Neural cell (in vitro differentiated cells): ENCODE measurements at regions not wholly inside any gene's neighbourhood (a gene's known extent, or its start where the extent isn't known, plus 50 kb on each side); places are given as distances from the start of the nearest gene placed in this dataset.

ENCODE experiments used
- H2AFZ ChIP-seq: fragments of 200-600, 300-800 bp; sonication (generic), shearing (Covaris generic); 2 replicates; pipeline ENCODE4 v1.6.0; 2014; ENCODE audit warnings: low read depth, mild to moderate bottlenecking, antibody characterized with exemption, low read length, moderate library complexity
- H3F3A ChIP-seq: fragments of 200-600 bp; shearing (Covaris generic); 2 replicates; pipeline ENCODE4 v1.6.1; 2016; ENCODE audit warnings: mild to moderate bottlenecking, moderate library complexity, mixed read lengths, antibody characterized with exemption, low read length; ENCODE audit not compliant: insufficient read depth, poor library complexity, severe bottlenecking
- H3K27ac ChIP-seq: fragments of 200-600, 300-800 bp; sonication (generic), shearing (Covaris generic); 2 replicates; pipeline ENCODE4 v1.5.1; 2014; ENCODE audit warnings: mild to moderate bottlenecking, low read length, moderate library complexity
- H3K27me3 ChIP-seq: fragments of 300-800, 200-600 bp; sonication (generic), shearing (Covaris generic); 2 replicates; pipeline ENCODE4 v1.6.0; 2014; ENCODE audit warnings: mild to moderate bottlenecking, low read depth, low read length, moderate library complexity; ENCODE audit not compliant: insufficient read depth
- H3K36me3 ChIP-seq: fragments of 300-800, 200-600 bp; sonication (generic), shearing (Covaris generic); 2 replicates; pipeline ENCODE4 v1.5.1; 2014; ENCODE audit warnings: mild to moderate bottlenecking, antibody characterized with exemption, low read length, moderate library complexity; ENCODE audit not compliant: insufficient read depth
- H3K4me2 ChIP-seq: fragments of 300-800, 200-600 bp; sonication (generic), shearing (Covaris generic); 2 replicates; pipeline ENCODE4 v1.6.0; 2014; ENCODE audit warnings: mild to moderate bottlenecking, low read length
- H3K4me3 ChIP-seq: fragments of 300-800, 200-600 bp; sonication (generic), shearing (Covaris generic); 2 replicates; pipeline ENCODE4 v1.5.1; 2014; ENCODE audit warnings: mild to moderate bottlenecking, low read length, moderate library complexity
- H3K79me2 ChIP-seq: fragments of 200-600 bp; shearing (Covaris generic); replicated peaks from 2 replicates; pipeline ENCODE4 v1.6.0; 2014; ENCODE audit warnings: mild to moderate bottlenecking, low read length, moderate library complexity; ENCODE audit not compliant: insufficient read depth
- H3K9ac ChIP-seq: fragments of 300-800, 200-600 bp; sonication (generic), shearing (Covaris generic); 2 replicates; pipeline ENCODE4 v1.6.1; 2016; ENCODE audit warnings: mild to moderate bottlenecking, low read length, mixed read lengths
- H3K9me2 ChIP-seq: fragments of 200-600 bp; shearing (Covaris generic); 2 replicates; pipeline ENCODE4 v1.6.1; 2016; ENCODE audit warnings: mild to moderate bottlenecking, low read length, mixed read lengths; ENCODE audit not compliant: insufficient read depth
- H3K9me3 ChIP-seq: fragments of 200-600, 300-800 bp; sonication (generic), shearing (Covaris generic); 2 replicates; pipeline ENCODE4 v1.6.1; 2016; ENCODE audit warnings: mild to moderate bottlenecking, mixed run types, low read length, moderate library complexity, mixed read lengths
- H4K20me1 ChIP-seq: fragments of 200-600 bp; shearing (Covaris generic); 2 replicates; pipeline ENCODE4 v1.6.1; 2016; ENCODE audit warnings: mild to moderate bottlenecking, mixed run types; ENCODE audit not compliant: insufficient read depth
- CTCF ChIP-seq: fragments of 450-650 bp; IDR thresholded peaks from 2 replicates; pipeline ENCODE4 v1.5.1; 2014; ENCODE audit warnings: antibody characterized with exemption, mild to moderate bottlenecking, moderate library complexity; ENCODE audit not compliant: poor library complexity, severe bottlenecking
- EP300 ChIP-seq: fragments of 450-650 bp; conservative IDR thresholded peaks from 2 replicates; pipeline ENCODE4 v1.6.1; 2014; ENCODE audit warnings: antibody characterized with exemption, mild to moderate bottlenecking, moderate library complexity; ENCODE audit not compliant: poor library complexity, severe bottlenecking
- EZH2 ChIP-seq: fragments of 200-600, 300-800 bp; shearing (Covaris generic), sonication (generic); IDR thresholded peaks from 2 replicates; pipeline ENCODE4 v1.6.1; 2014; ENCODE audit warnings: antibody characterized with exemption, low read length, borderline replicate concordance, mild to moderate bottlenecking; ENCODE audit not compliant: insufficient read depth, poor library complexity, severe bottlenecking
- MXI1 ChIP-seq: fragments of 450-650 bp; conservative IDR thresholded peaks from 2 replicates; pipeline ENCODE4 v1.6.1; 2014; ENCODE audit warnings: antibody characterized with exemption, mild to moderate bottlenecking; ENCODE audit not compliant: poor library complexity, severe bottlenecking
- POLR2AphosphoS5 ChIP-seq: IDR thresholded peaks from 2 replicates; pipeline ENCODE4 v1.6.1; 2012
- RAD21 ChIP-seq: fragments of 450-650 bp; conservative IDR thresholded peaks from 2 replicates; pipeline ENCODE4 v1.6.1; 2014; ENCODE audit warnings: antibody characterized with exemption, mild to moderate bottlenecking, moderate library complexity
- SMC3 ChIP-seq: fragments of 450-650 bp; conservative IDR thresholded peaks from 2 replicates; pipeline ENCODE4 v1.6.1; 2014; ENCODE audit warnings: antibody characterized with exemption, mild to moderate bottlenecking, moderate library complexity; ENCODE audit not compliant: poor library complexity
- TAF1 ChIP-seq: IDR thresholded peaks from 2 replicates; pipeline ENCODE4 v1.6.1; 2012; ENCODE audit warnings: low read depth
- TF ChIP-seq, protein P1 (sequence below): IDR thresholded peaks from 2 replicates; pipeline ENCODE4 v1.6.1; 2012; ENCODE audit warnings: borderline replicate concordance

- Histone ChIP-seq H3F3A (no peaks in the 10 kb centered on the region), H3K4me2 (no peak overlapping the region), H3K36me3 (no peaks in the 10 kb centered on the region), H2AFZ (no peak overlapping the region), H3K4me3 (no peak overlapping the region), H3K27me3 (no peaks in the 10 kb centered on the region), H3K9me3 (peaks cover 3% of the 10 kb centered on the region), H4K20me1 (no peaks in the 10 kb centered on the region), H3K27ac (no peak overlapping the region), H3K79me2 (no peaks in the 10 kb centered on the region), H3K9me2 (no peaks in the 10 kb centered on the region), H3K9ac (no peak overlapping the region)
- no peak for TF ChIP-seq MXI1
- TF ChIP-seq TAF1, result no peak
- no peak for TF ChIP-seq RAD21
- no peak for TF ChIP-seq SMC3
- TF ChIP-seq CTCF, result no peak
- TF ChIP-seq POLR2AphosphoS5, result no peak
- TF ChIP-seq, protein P1, sequence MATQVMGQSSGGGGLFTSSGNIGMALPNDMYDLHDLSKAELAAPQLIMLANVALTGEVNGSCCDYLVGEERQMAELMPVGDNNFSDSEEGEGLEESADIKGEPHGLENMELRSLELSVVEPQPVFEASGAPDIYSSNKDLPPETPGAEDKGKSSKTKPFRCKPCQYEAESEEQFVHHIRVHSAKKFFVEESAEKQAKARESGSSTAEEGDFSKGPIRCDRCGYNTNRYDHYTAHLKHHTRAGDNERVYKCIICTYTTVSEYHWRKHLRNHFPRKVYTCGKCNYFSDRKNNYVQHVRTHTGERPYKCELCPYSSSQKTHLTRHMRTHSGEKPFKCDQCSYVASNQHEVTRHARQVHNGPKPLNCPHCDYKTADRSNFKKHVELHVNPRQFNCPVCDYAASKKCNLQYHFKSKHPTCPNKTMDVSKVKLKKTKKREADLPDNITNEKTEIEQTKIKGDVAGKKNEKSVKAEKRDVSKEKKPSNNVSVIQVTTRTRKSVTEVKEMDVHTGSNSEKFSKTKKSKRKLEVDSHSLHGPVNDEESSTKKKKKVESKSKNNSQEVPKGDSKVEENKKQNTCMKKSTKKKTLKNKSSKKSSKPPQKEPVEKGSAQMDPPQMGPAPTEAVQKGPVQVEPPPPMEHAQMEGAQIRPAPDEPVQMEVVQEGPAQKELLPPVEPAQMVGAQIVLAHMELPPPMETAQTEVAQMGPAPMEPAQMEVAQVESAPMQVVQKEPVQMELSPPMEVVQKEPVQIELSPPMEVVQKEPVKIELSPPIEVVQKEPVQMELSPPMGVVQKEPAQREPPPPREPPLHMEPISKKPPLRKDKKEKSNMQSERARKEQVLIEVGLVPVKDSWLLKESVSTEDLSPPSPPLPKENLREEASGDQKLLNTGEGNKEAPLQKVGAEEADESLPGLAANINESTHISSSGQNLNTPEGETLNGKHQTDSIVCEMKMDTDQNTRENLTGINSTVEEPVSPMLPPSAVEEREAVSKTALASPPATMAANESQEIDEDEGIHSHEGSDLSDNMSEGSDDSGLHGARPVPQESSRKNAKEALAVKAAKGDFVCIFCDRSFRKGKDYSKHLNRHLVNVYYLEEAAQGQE, result no peak
- no peak for TF ChIP-seq EP300
- no peak for TF ChIP-seq EZH2
These were observed 131.1 kb downstream of the AXIN2 start for GRCh38 chr17:65430209-65430833.

DNA sequence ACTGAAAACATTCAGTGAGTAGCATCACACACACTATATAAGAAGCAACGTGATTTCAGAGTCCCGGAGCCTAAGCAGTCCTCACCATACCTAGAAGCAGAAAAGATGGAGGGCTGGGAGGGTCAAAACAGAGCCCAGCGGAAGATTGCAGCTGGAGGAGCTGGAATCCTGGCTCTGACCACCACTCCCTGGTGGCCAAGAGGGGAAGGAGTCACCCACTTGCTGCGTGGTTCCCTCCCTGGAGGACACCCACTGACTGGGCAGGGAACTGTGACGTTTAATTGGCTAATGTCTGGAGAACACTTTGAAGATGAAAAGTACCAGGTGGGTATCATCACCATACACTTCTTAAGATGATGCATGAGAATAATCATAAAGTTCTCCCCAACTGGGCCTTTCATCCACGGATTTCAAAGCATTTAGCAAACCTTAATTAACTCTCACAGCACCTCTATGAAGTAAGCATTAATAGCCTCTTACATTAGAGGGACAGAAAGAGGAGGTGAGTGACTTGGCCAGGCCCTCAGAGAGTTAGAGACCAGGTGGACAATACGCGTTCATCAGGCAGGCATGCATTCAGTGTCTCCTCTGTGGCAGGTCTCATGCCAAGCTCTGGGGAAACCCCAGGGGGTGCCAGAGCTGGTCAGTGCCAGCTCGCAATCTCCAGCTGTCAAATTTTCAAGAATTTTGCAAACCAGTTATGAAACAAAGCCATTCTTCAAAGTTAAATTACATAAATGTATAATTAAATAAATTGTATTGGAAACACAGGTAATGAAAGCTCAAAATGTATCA is 137.9 kb downstream of the AXIN2 start:
- no peaks in the 10 kb centered on the region for H3F3A ChIP-seq
- H3K36me3 ChIP-seq, result no peaks in the 10 kb centered on the region
- no peaks in the 10 kb centered on the region for H3K79me2 ChIP-seq
- H3K9ac ChIP-seq, result no peak overlapping the region
- H3K9me3 ChIP-seq, result peaks cover 3% of the 10 kb centered on the region
- TF ChIP-seq TAF1 (no peak), SMC3 (no peak)
- no peak overlapping the region for H3K27ac ChIP-seq
- H3K4me3 ChIP-seq, result no peak overlapping the region
- H3K4me2 ChIP-seq, result no peak overlapping the region
- H2AFZ ChIP-seq, result no peak overlapping the region
- H3K27me3 ChIP-seq, result no peaks in the 10 kb centered on the region
- no peaks in the 10 kb centered on the region for H4K20me1 ChIP-seq
- H3K9me2 ChIP-seq, result no peaks in the 10 kb centered on the region
